NK-92 (cell line): ENCODE measurements at regions not wholly inside any gene's neighbourhood (a gene's known extent, or its start where the extent isn't known, plus 50 kb on each side); places are given as distances from the start of the nearest gene placed in this dataset.

ENCODE experiments used
- DNase-seq: peaks from one replicate; lab custom pipeline; 2025; ENCODE audit not compliant: unreplicated experiment; lab: John Stamatoyannopoulos, UW

- DNase-seq = no peak
These were observed 158.9 kb upstream of the GGTLC1 start for GRCh38 chr20:24147479-24147878.

GRCh38 chr20:24146231-24146634 is 157.7 kb upstream of the GGTLC1 start:
- no peak for DNase-seq

GRCh38 chr20:24144371-24144770 is 155.8 kb upstream of the GGTLC1 start:
- no peak for DNase-seq

- DNase-seq = no peak
These were observed 152.5 kb upstream of the GGTLC1 start for GRCh38 chr20:24141111-24141510.

GRCh38 chr20:24139846-24140245 is 151.3 kb upstream of the GGTLC1 start:
- DNase-seq = no peak

- no peak for DNase-seq
These were observed 150.4 kb upstream of the GGTLC1 start for GRCh38 chr20:24138951-24139350.

- DNase-seq = no peak
These were observed 149.7 kb upstream of the GGTLC1 start for GRCh38 chr20:24138196-24138857.

- no peak for DNase-seq
These were observed 148.2 kb upstream of the GGTLC1 start for GRCh38 chr20:24136659-24137246.

GRCh38 chr20:24135781-24136180 is 147.2 kb upstream of the GGTLC1 start:
- DNase-seq = no peak

- no peak for DNase-seq
These were observed 146.4 kb upstream of the GGTLC1 start for GRCh38 chr20:24134930-24135329.

GRCh38 chr20:24134284-24134683 is 145.7 kb upstream of the GGTLC1 start:
- no peak for DNase-seq

- no peak for DNase-seq
These were observed 143.7 kb upstream of the GGTLC1 start for GRCh38 chr20:24132246-24132645.

GRCh38 chr20:24131684-24132083 is 143.1 kb upstream of the GGTLC1 start:
- no peak for DNase-seq

GRCh38 chr20:24131281-24131680 is 142.7 kb upstream of the GGTLC1 start:
- DNase-seq = no peak

- DNase-seq = no peak
These were observed 141.1 kb upstream of the GGTLC1 start for GRCh38 chr20:24129641-24130040.

GRCh38 chr20:24124951-24125650 is 136.5 kb upstream of the GGTLC1 start:
- DNase-seq = no peak

GRCh38 chr20:24124003-24124402 is 135.4 kb upstream of the GGTLC1 start:
- DNase-seq = no peak

- no peak for DNase-seq
These were observed 130.0 kb upstream of the GGTLC1 start for GRCh38 chr20:24118441-24119175.

- DNase-seq = no peak
These were observed 129.5 kb upstream of the GGTLC1 start for GRCh38 chr20:24118034-24118433.

- DNase-seq = no peak
These were observed 128.8 kb upstream of the GGTLC1 start for GRCh38 chr20:24117383-24117782.

GRCh38 chr20:24116611-24117010 is 128.0 kb upstream of the GGTLC1 start:
- no peak for DNase-seq

- no peak for DNase-seq
These were observed 123.8 kb upstream of the GGTLC1 start for GRCh38 chr20:24112360-24112759.
